ENCODE measurements at regions not wholly inside any gene's neighbourhood (a gene's known extent, or its start where the extent isn't known, plus 50 kb on each side); places are given as distances from the start of the nearest gene placed in this dataset.

DNA sequence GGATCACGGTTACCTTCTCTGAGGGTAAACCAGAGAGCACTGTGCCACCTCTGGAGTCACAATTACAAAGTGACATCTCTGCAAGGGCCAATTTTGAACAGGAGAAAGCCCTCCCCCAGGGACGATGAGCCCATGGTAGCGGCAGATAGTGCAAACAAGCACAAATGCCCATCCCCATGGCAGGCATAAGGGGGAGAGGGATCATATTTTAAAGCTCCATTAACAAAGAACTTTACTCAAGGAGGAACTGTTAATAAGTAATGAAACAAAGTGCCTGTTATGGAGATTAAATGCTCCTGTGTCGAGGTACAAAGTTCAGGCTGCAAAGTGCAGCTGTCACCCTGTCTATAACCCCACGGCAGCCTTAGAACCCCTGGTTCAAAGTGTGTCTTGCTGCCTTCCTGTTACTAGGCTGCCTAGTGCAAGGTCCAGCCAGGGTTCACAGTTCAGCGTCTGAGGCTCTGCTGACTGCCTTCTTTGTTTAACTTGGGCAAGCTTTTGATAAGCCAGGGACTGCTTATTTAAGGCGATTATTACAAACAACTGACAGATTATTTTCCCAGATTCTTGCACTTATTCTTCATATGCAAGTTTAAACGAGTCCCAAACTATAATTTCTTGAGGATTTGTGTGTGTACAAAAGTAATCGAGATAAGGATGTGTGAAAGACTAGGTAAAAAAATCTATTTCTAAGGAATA lies 75.7 kb upstream of the NRIP1 start:
- H3K27me3 ChIP-seq, result no peaks in the 10 kb centered on the region
- H3K4me1 ChIP-seq, result no peaks in the 10 kb centered on the region
- no peaks in the 10 kb centered on the region for H3K36me3 ChIP-seq
- no peak overlapping the region for H3K27ac ChIP-seq
- H3K9me3 ChIP-seq, result no peaks in the 10 kb centered on the region
- no peak overlapping the region for H3K4me3 ChIP-seq
- intact Hi-C loops (cut with DNase I; ENCODE audit: low total_unique reads), result no loop called here
- DNase-seq (ENCODE audit: low spot score in 2 of 2), result no peak
- TF ChIP-seq, protein P1, sequence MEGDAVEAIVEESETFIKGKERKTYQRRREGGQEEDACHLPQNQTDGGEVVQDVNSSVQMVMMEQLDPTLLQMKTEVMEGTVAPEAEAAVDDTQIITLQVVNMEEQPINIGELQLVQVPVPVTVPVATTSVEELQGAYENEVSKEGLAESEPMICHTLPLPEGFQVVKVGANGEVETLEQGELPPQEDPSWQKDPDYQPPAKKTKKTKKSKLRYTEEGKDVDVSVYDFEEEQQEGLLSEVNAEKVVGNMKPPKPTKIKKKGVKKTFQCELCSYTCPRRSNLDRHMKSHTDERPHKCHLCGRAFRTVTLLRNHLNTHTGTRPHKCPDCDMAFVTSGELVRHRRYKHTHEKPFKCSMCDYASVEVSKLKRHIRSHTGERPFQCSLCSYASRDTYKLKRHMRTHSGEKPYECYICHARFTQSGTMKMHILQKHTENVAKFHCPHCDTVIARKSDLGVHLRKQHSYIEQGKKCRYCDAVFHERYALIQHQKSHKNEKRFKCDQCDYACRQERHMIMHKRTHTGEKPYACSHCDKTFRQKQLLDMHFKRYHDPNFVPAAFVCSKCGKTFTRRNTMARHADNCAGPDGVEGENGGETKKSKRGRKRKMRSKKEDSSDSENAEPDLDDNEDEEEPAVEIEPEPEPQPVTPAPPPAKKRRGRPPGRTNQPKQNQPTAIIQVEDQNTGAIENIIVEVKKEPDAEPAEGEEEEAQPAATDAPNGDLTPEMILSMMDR (IDR thresholded peaks at IDR 0.05), result no peak
- TF ChIP-seq POLR2A (IDR thresholded peaks at IDR 0.05) (no peak), POLR2AphosphoS5 (IDR thresholded peaks at IDR 0.05) (no peak)

DNA sequence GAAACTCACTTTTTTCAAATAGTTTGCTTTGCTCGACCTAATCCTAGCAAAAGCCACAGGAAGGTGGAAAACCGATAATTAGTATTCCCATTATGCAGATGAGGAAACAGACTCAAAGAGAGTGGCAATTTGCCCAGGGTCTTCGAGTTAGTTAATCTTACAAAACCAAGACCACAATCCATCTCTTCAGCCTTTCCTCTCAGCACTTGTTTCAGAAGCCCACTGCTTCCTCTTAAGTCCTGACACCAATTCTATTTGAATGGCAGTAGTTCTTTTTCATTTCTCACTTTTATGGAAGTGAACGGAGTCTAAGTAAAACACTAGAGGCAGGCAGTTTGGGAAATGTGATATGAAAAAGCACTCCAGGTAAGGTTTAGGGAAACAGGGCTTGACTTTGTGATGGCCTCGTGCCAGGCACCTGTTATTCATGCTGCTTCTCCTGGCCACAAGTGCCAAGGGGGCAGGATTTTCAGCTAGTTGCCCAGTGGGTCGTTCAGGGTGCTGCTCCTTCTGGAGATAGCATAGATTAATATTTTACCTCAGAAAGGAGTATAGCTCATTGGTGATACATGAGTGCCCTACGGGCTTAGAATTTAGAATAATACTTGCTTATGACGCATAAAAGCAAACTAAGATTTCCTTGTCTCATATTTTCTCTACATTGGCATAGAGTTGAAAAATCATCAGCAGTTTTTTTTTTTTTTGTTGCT lies 76.6 kb upstream of the NRIP1 start:
- intact Hi-C loops (cut with DNase I; ENCODE audit: low total_unique reads), result no loop called here
- Histone ChIP-seq H3K27me3 (no peaks in the 10 kb centered on the region), H3K4me3 (no peak overlapping the region), H3K9me3 (no peaks in the 10 kb centered on the region), H3K4me1 (no peaks in the 10 kb centered on the region), H3K27ac (no peak overlapping the region), H3K36me3 (no peaks in the 10 kb centered on the region)
- no peak for TF ChIP-seq POLR2A (IDR thresholded peaks at IDR 0.05)
- TF ChIP-seq, protein P1 (IDR thresholded peaks at IDR 0.05), result no peak
- no peak for TF ChIP-seq POLR2AphosphoS5 (IDR thresholded peaks at IDR 0.05)
- DNase-seq (ENCODE audit: low spot score in 2 of 2), result no peak

DNA sequence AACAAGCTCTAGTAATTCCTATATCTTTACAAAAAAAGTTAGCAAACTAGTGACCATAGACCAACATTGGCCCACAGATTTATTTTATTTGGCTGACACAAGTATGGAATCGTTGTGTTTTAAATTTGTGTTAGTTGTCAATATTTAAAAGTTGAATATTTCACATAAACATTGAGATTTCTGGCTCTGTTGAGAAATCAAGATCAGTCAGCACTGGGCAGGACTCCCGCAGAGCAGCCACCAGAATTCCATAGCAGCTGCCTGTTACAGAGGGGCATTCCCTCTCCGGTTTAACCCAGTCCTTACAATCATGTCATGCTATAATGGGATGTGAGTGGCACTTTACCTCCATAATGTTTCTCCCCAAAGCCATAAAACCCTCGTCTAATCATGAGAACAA lies 79.2 kb upstream of the NRIP1 start:
- intact Hi-C loops (cut with DNase I; ENCODE audit: low total_unique reads), result no loop called here
- Histone ChIP-seq H3K9me3 (no peaks in the 10 kb centered on the region), H3K4me1 (no peaks in the 10 kb centered on the region), H3K27me3 (no peaks in the 10 kb centered on the region), H3K4me3 (no peak overlapping the region), H3K27ac (no peak overlapping the region), H3K36me3 (no peaks in the 10 kb centered on the region)
- TF ChIP-seq, protein P1 (IDR thresholded peaks at IDR 0.05), result no peak
- TF ChIP-seq POLR2A (IDR thresholded peaks at IDR 0.05), result no peak
- no peak for TF ChIP-seq POLR2AphosphoS5 (IDR thresholded peaks at IDR 0.05)
- DNase-seq (ENCODE audit: low spot score in 2 of 2), result no peak

DNA sequence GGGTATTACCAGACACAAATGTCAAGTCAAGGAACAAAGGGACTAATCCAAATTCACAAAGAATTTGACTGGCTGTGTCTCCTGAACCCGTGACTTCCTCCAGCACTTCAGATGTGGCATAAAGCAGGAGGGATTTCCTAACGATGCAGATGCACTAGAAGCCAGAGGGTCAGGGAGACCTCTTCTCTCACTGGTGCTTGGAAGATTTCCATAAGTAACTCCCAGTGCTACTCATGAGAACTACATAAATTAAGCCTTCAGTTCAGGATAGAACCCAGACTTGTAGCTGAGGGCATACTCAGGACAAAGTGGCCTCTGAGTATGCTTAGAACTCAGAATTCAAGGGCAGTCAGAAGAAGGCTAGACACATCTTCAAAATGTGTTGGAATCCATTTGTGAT lies 83.6 kb upstream of the NRIP1 start:
- no peak for DNase-seq (ENCODE audit: low spot score in 2 of 2)
- Histone ChIP-seq H3K9me3 (no peaks in the 10 kb centered on the region), H3K27me3 (no peaks in the 10 kb centered on the region), H3K4me3 (no peak overlapping the region), H3K4me1 (no peaks in the 10 kb centered on the region), H3K36me3 (no peaks in the 10 kb centered on the region), H3K27ac (no peak overlapping the region)
- intact Hi-C loops (cut with DNase I; ENCODE audit: low total_unique reads), result no loop called here
- TF ChIP-seq, protein P1 (IDR thresholded peaks at IDR 0.05), result no peak
- TF ChIP-seq POLR2AphosphoS5 (IDR thresholded peaks at IDR 0.05) (no peak), POLR2A (IDR thresholded peaks at IDR 0.05) (no peak)

DNA sequence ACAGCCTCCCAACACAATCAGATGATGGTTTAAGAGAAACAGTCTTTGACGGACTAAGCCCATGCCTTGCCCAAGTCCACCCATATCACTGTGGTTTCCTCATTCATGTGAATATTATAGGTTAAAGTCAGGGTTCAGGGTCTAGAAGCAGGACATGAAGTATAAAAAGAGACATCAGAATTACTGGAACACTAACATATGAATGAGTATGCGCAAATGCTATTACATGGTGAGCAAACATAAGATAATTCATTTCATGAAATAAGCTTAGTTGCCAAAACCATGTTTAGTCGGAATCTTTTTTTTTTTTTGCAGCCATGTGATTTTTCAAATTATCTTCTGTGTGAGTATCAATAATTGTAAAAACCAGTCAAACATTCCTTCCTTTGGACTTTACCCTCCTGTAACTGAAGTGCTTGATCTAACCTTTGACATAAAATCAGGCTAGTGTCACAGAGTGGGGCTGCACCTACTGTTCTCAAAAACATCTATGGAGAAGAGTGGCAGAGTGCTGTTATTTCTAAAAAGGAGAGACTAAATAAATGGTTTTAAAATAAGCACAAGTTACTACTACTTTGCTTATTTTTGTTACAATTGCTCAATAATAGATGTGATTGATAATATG lies 84.9 kb upstream of the NRIP1 start:
- TF ChIP-seq POLR2AphosphoS5 (IDR thresholded peaks at IDR 0.05) (no peak), POLR2A (IDR thresholded peaks at IDR 0.05) (no peak)
- TF ChIP-seq, protein P1 (IDR thresholded peaks at IDR 0.05), result no peak
- intact Hi-C loops (cut with DNase I; ENCODE audit: low total_unique reads), result no loop called here

More for the DNA sequence above, 84.9 kb upstream of the NRIP1 start:
- no peak for DNase-seq (ENCODE audit: low spot score in 2 of 2)
- H3K4me1 ChIP-seq, result no peaks in the 10 kb centered on the region
- no peaks in the 10 kb centered on the region for H3K36me3 ChIP-seq
- no peaks in the 10 kb centered on the region for H3K27me3 ChIP-seq
- H3K27ac ChIP-seq, result no peak overlapping the region
- no peak overlapping the region for H3K4me3 ChIP-seq
- H3K9me3 ChIP-seq, result no peaks in the 10 kb centered on the region

All from breast epithelium (tissue), 4 donors.